ENCODE measurements at regions not wholly inside any gene's neighbourhood (a gene's known extent, or its start where the extent isn't known, plus 50 kb on each side); places are given as distances from the start of the nearest gene placed in this dataset.
A peak's percentile ranks its signal among the peaks of the same experiment; 100 is the strongest.

DNA sequence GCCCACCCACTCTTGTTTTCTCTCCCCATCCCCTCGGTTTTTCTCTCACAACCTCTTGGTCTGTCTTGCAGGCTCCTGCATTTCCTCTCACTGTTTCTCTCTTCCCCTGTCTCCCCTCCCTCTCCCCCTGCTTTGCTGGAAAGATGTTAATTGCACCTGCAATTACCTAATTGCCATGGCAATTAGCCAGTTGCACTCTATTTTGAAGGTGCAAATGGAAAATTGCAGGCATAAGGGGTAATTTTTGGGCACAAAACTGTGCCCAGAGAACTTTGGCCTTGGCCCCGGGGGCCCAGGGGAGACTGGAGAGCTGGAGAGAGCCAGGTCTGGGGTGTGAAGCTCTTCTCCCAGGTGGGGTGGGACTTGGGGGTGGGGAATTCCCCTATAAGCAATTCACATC is 164.5 kb upstream of the TLE3 start:
- DNase-seq (ENCODE audit: low spot score), result no peak
- TF ChIP-seq, protein P1, sequence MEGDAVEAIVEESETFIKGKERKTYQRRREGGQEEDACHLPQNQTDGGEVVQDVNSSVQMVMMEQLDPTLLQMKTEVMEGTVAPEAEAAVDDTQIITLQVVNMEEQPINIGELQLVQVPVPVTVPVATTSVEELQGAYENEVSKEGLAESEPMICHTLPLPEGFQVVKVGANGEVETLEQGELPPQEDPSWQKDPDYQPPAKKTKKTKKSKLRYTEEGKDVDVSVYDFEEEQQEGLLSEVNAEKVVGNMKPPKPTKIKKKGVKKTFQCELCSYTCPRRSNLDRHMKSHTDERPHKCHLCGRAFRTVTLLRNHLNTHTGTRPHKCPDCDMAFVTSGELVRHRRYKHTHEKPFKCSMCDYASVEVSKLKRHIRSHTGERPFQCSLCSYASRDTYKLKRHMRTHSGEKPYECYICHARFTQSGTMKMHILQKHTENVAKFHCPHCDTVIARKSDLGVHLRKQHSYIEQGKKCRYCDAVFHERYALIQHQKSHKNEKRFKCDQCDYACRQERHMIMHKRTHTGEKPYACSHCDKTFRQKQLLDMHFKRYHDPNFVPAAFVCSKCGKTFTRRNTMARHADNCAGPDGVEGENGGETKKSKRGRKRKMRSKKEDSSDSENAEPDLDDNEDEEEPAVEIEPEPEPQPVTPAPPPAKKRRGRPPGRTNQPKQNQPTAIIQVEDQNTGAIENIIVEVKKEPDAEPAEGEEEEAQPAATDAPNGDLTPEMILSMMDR (IDR thresholded peaks at IDR 0.05; ENCODE audit: extremely low read depth, missing control alignments), result no peak

GRCh38 chr15:70261083-70261482 is 163.4 kb upstream of the TLE3 start:
- TF ChIP-seq, protein P1 (IDR thresholded peaks at IDR 0.05; ENCODE audit: extremely low read depth, missing control alignments), result no peak
- no peak for DNase-seq (ENCODE audit: low spot score)

DNA sequence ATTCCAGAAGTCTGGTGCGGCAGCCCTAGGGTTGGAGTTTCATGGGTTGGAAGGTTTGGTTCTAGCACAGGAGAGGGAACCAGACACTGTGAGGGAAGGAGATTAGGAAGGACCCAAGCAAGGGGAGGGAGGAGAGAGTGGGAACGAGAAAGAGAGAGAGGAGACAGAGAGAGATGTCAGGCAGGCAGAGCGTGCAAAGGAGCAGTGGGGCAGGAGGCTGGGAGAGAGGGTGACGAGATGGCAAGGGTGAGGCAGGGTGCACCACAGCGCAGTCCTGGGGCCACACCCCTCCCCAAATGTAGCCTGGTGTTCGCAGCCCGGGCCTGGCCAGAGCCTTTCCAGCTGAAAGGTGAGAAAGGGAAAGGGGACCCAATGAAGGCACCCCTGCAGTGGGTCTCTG is 162.9 kb upstream of the TLE3 start:
- DNase-seq (ENCODE audit: low spot score), result no peak
- TF ChIP-seq, protein P1 (IDR thresholded peaks at IDR 0.05; ENCODE audit: extremely low read depth, missing control alignments), result no peak

DNA sequence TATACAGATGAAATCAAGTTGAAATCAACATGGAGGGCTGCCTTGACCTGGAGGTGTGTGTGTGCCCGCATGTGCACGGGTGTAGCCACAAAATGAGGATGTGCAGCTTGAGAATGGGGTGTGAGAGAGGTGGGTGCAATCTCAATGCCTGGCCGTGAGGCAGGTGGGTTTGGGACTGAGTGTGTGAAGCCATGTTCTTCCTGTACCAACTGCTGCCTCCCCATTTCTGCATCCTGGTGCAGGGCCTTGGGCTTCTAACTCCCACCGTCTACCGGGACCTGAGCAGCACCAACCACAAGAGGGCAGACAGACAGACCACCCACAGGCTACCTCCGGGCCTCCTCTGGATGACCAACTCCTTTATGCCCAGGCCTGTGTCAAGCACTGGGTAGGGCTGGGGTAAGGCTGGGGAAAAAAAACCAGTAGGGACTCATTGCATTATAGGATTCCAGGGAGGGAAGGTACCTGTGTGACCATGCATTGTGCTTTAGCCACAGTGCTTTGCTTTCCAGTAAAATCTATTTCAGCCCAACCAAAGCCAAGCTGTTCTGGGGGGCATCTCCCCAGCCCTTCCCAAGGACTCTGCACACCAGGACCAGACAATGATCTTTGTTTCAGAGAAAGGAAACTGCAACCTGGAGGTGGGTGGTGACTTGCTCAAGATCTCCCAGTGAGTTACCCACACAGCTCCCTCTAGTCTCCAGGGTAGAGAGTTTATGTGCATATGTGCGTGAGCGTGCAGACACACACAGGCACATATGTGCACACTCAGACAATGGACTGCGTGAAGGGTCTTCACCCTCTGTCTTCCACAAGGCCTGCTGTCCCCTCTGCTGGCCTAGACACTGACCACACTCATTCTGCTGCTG is 162.2 kb upstream of the TLE3 start:
- DNase-seq (ENCODE audit: low spot score), result no peak
- TF ChIP-seq, protein P1 (IDR thresholded peaks at IDR 0.05; ENCODE audit: extremely low read depth, missing control alignments), result no peak

DNA sequence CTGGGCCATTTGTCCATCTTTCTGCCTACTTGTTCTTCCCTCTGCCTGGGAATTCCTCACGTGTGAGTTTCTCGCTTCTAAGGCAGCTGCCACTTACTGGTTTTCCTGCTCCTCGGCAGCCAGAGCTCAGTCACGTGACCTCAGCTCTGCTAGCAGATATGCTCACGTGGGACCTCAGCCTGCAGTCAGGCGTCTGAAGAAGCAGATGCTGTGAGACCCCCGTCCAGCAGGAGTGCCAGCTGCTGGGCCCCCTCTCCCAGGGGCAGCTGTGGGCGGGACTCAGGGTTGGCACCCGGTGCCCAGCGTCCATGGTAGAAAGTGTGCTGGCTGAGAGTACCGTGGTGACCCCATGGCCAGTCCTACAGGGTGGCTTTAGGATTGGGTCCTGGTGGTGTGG is 161.3 kb upstream of the TLE3 start:
- DNase-seq (ENCODE audit: low spot score), result no peak
- TF ChIP-seq, protein P1 (IDR thresholded peaks at IDR 0.05; ENCODE audit: extremely low read depth, missing control alignments), result no peak

DNA sequence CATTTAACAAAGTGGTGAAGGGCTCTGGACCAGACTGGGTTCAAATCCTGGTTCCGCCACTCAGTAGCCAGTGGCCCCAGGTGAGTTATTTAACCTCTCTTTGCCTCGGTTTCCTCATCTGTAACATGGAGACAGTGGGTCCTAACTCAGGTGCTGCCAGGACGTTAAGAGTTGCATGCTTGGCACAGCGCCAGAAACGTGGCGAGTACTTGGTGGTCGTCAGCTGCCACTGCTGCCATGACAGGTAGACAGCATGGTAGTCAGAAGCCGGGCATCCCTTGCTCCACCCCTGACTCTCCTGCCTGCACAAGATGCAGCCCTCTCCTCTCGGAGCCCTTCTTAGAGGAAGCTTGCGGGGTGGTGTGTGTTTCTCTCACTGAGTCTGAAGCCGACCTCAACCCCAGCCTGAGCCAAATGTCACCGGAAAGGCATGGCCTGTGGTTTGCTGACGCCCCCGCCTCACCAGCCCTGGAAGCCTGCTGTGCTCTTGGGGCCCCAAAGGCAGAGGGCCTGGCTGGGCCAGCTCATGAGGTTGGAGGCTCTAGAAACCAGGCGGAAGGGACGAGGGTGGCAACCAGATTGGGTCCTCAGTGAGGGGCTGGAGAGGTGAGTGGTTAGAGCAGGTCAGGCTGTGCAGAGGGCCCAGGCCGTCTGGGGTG is 160.8 kb upstream of the TLE3 start:
- TF ChIP-seq, protein P1 (IDR thresholded peaks at IDR 0.05; ENCODE audit: extremely low read depth, missing control alignments), result no peak
- peak; percentile 55 for DNase-seq (ENCODE audit: low spot score)

GRCh38 chr15:70257573-70258248 is 160.0 kb upstream of the TLE3 start:
- TF ChIP-seq, protein P1 (IDR thresholded peaks at IDR 0.05; ENCODE audit: extremely low read depth, missing control alignments), result no peak
- DNase-seq (ENCODE audit: low spot score), result no peak
